ENCODE measurements at regions not wholly inside any gene's neighbourhood (a gene's known extent, or its start where the extent isn't known, plus 50 kb on each side); places are given as distances from the start of the nearest gene placed in this dataset.

GRCh38 chr20:24819331-24819965 lies 129.6 kb upstream of the CST7 start:
- DNase-seq, result no peak

GRCh38 chr20:24820345-24820744 lies 128.7 kb upstream of the CST7 start:
- DNase-seq, result no peak

GRCh38 chr20:24821391-24821790 lies 127.7 kb upstream of the CST7 start:
- no peak for DNase-seq

GRCh38 chr20:24823176-24823784 lies 125.8 kb upstream of the CST7 start:
- no peak for DNase-seq

- no peak for DNase-seq
Measured at GRCh38 chr20:24823989-24824693, 124.9 kb upstream of the CST7 start.

GRCh38 chr20:24825591-24825990 lies 123.5 kb upstream of the CST7 start:
- no peak for DNase-seq

GRCh38 chr20:24827603-24828295 lies 121.3 kb upstream of the CST7 start:
- no peak for DNase-seq

GRCh38 chr20:24828992-24829648 lies 119.9 kb upstream of the CST7 start:
- no peak for DNase-seq

GRCh38 chr20:24829649-24830370 lies 119.3 kb upstream of the CST7 start:
- DNase-seq, result no peak

- DNase-seq, result no peak
Measured at GRCh38 chr20:24830649-24831048, 118.4 kb upstream of the CST7 start.

GRCh38 chr20:24831232-24831631 lies 117.8 kb upstream of the CST7 start:
- DNase-seq, result no peak

GRCh38 chr20:24832518-24832917 lies 116.6 kb upstream of the CST7 start:
- no peak for DNase-seq

GRCh38 chr20:24833592-24833991 lies 115.5 kb upstream of the CST7 start:
- no peak for DNase-seq

GRCh38 chr20:24834310-24834709 lies 114.8 kb upstream of the CST7 start:
- no peak for DNase-seq

- no peak for DNase-seq
Measured at GRCh38 chr20:24835195-24835594, 113.9 kb upstream of the CST7 start.

- no peak for DNase-seq
Measured at GRCh38 chr20:24836041-24836533, 113.0 kb upstream of the CST7 start.

GRCh38 chr20:24836661-24837299 lies 112.3 kb upstream of the CST7 start:
- no peak for DNase-seq

- peak; percentile 77 for DNase-seq
Measured at GRCh38 chr20:24837781-24838450, 111.2 kb upstream of the CST7 start.

GRCh38 chr20:24838546-24839535 lies 110.2 kb upstream of the CST7 start:
- peak; percentile 83 for DNase-seq

Data from fibroblast of upper back skin (primary cell).